ENCODE measurements at regions not wholly inside any gene's neighbourhood (a gene's known extent, or its start where the extent isn't known, plus 50 kb on each side); places are given as distances from the start of the nearest gene placed in this dataset.

GRCh38 chr11:45507916-45508315, 157.5 kb downstream of the CHST1 start:
- Histone ChIP-seq H3K36me3 (replicated peaks; ENCODE audit: low read depth, low read length) (no peaks in the 10 kb centered on the region), H3K27me3 (ENCODE audit: low read depth, low read length) (peaks cover 31% of the 10 kb centered on the region), H3K27ac (ENCODE audit: low read length) (no peak overlapping the region), H3K4me3 (ENCODE audit: low read length) (no peak overlapping the region), H3K4me1 (ENCODE audit: low read length) (no peaks in the 10 kb centered on the region), H4K20me1 (ENCODE audit: insufficient read depth, low read length) (no peaks in the 10 kb centered on the region), H2AFZ (ENCODE audit: low read depth, low read length) (no peak overlapping the region), H3K9ac (ENCODE audit: low read length) (no peak overlapping the region), H3K9me3 (ENCODE audit: insufficient read depth, low read length) (no peaks in the 10 kb centered on the region), H3K4me2 (ENCODE audit: low read length) (no peak overlapping the region), H3K79me2 (ENCODE audit: low read length) (no peaks in the 10 kb centered on the region)
- no peak for TF ChIP-seq EZH2phosphoT487 (IDR thresholded peaks at IDR 0.05; ENCODE audit: low read depth)
- TF ChIP-seq CTCF (IDR thresholded peaks at IDR 0.05; ENCODE audit: low read depth, low read length): no peak

GRCh38 chr11:45503311-45503710, 162.1 kb downstream of the CHST1 start:
- no peak for TF ChIP-seq CTCF (IDR thresholded peaks at IDR 0.05; ENCODE audit: low read depth, low read length)
- TF ChIP-seq EZH2phosphoT487 (IDR thresholded peaks at IDR 0.05; ENCODE audit: low read depth): no peak
- Histone ChIP-seq H3K27ac (ENCODE audit: low read length) (no peak overlapping the region), H3K36me3 (replicated peaks; ENCODE audit: low read depth, low read length) (no peaks in the 10 kb centered on the region)

GRCh38 chr11:45502226-45502545, 163.2 kb downstream of the CHST1 start:
- H3K4me3 ChIP-seq (ENCODE audit: low read length): no peak overlapping the region
- no peak overlapping the region for H3K27ac ChIP-seq (ENCODE audit: low read length)
- no peak overlapping the region for H3K9ac ChIP-seq (ENCODE audit: low read length)
- no peaks in the 10 kb centered on the region for H3K36me3 ChIP-seq (replicated peaks; ENCODE audit: low read depth, low read length)
- no peak overlapping the region for H3K4me2 ChIP-seq (ENCODE audit: low read length)
- no peaks in the 10 kb centered on the region for H4K20me1 ChIP-seq (ENCODE audit: insufficient read depth, low read length)
- no peaks in the 10 kb centered on the region for H3K4me1 ChIP-seq (ENCODE audit: low read length)
- peaks cover 30% of the 10 kb centered on the region for H3K27me3 ChIP-seq (ENCODE audit: low read depth, low read length)
- H3K79me2 ChIP-seq (ENCODE audit: low read length): no peaks in the 10 kb centered on the region
- H2AFZ ChIP-seq (ENCODE audit: low read depth, low read length): no peak overlapping the region
- no peaks in the 10 kb centered on the region for H3K9me3 ChIP-seq (ENCODE audit: insufficient read depth, low read length)
- TF ChIP-seq CTCF (IDR thresholded peaks at IDR 0.05; ENCODE audit: low read depth, low read length): no peak
- no peak for TF ChIP-seq EZH2phosphoT487 (IDR thresholded peaks at IDR 0.05; ENCODE audit: low read depth)

More at GRCh38 chr11:45503311-45503710, 162.1 kb downstream of the CHST1 start:
- H3K9me3 ChIP-seq (ENCODE audit: insufficient read depth, low read length): no peaks in the 10 kb centered on the region
- H3K4me1 ChIP-seq (ENCODE audit: low read length): no peaks in the 10 kb centered on the region
- no peaks in the 10 kb centered on the region for H3K79me2 ChIP-seq (ENCODE audit: low read length)
- H3K4me3 ChIP-seq (ENCODE audit: low read length): no peak overlapping the region
- no peak overlapping the region for H3K4me2 ChIP-seq (ENCODE audit: low read length)
- H3K27me3 ChIP-seq (ENCODE audit: low read depth, low read length): peaks cover 19% of the 10 kb centered on the region; the same call in 1 of the 2 replicates
- H3K9ac ChIP-seq (ENCODE audit: low read length): no peak overlapping the region
- H2AFZ ChIP-seq (ENCODE audit: low read depth, low read length): no peak overlapping the region
- H4K20me1 ChIP-seq (ENCODE audit: insufficient read depth, low read length): no peaks in the 10 kb centered on the region

GRCh38 chr11:45501392-45502225, 163.8 kb downstream of the CHST1 start:
- no peak for TF ChIP-seq EZH2phosphoT487 (IDR thresholded peaks at IDR 0.05; ENCODE audit: low read depth)
- TF ChIP-seq CTCF (IDR thresholded peaks at IDR 0.05; ENCODE audit: low read depth, low read length): no peak
- Histone ChIP-seq H3K4me1 (ENCODE audit: low read length) (no peaks in the 10 kb centered on the region), H2AFZ (ENCODE audit: low read depth, low read length) (no peak overlapping the region), H3K9me3 (ENCODE audit: insufficient read depth, low read length) (no peaks in the 10 kb centered on the region), H3K27me3 (ENCODE audit: low read depth, low read length) (peaks cover 36% of the 10 kb centered on the region), H3K27ac (ENCODE audit: low read length) (no peak overlapping the region), H3K4me2 (ENCODE audit: low read length) (no peak overlapping the region), H3K4me3 (ENCODE audit: low read length) (no peak overlapping the region), H3K36me3 (replicated peaks; ENCODE audit: low read depth, low read length) (no peaks in the 10 kb centered on the region), H3K79me2 (ENCODE audit: low read length) (no peaks in the 10 kb centered on the region), H4K20me1 (ENCODE audit: insufficient read depth, low read length) (no peaks in the 10 kb centered on the region), H3K9ac (ENCODE audit: low read length) (no peak overlapping the region)

Data from OCI-LY3 (cell line).